A673 (cell line): ENCODE measurements at regions not wholly inside any gene's neighbourhood (a gene's known extent, or its start where the extent isn't known, plus 50 kb on each side); places are given as distances from the start of the nearest gene placed in this dataset.
A peak's percentile ranks its signal among the peaks of the same experiment; 100 is the strongest.

Experiments used
- BruUV-seq: library from RNA; stranded (reverse); fragments of 400-500 nt; replicated peaks from 2 replicates; lab custom pipeline; 2021; lab: Mats Ljungman, UMichigan
- CTCF ChIA-PET: fragments of 300-600 bp; sonication (Branson Sonifier 250); formaldehyde crosslinking; loops from one replicate; lab custom pipeline; 2022; ENCODE audit warnings: antibody characterized with exemption; lab: Charles Lee
- POLR2A ChIA-PET: fragments of 300-600 bp; sonication (Branson Sonifier 250); formaldehyde crosslinking; loops from one replicate; lab custom pipeline; 2022; ENCODE audit warnings: antibody characterized with exemption; ENCODE audit not compliant: low non-redundant PET; lab: Charles Lee
- DNase-seq: peaks from one replicate; pipeline ENCODE4 v3.0.0-alpha.2; 2015; ENCODE audit warnings: low spot score
- H3K27ac ChIP-seq: fragments of 200-600 bp; sonication (generic); 2 replicates; pipeline ENCODE4 v1.5.1; 2016; ENCODE audit warnings: mixed run types, low read depth, mild to moderate bottlenecking, mixed read lengths, antibody characterized with exemption, low read length; ENCODE audit not compliant: poor library complexity, severe bottlenecking
- H3K27me3 ChIP-seq: fragments of 200-600 bp; sonication (generic); replicated peaks from 2 replicates; pipeline ENCODE4 v1.6.1; 2017; ENCODE audit warnings: mixed run types, low read depth, mild to moderate bottlenecking, mixed read lengths, antibody characterized with exemption, low read length; ENCODE audit not compliant: insufficient read depth, poor library complexity
- H3K36me3 ChIP-seq: fragments of 200-600 bp; sonication (generic); 2 replicates; pipeline ENCODE4 v1.6.1; 2016; ENCODE audit warnings: mixed run types, mild to moderate bottlenecking, mixed read lengths, antibody characterized with exemption, low read length; ENCODE audit not compliant: insufficient read depth, poor library complexity, severe bottlenecking
- H3K4me1 ChIP-seq: fragments of 200-600 bp; sonication (generic); 2 replicates; pipeline ENCODE4 v1.6.1; 2017; ENCODE audit warnings: mixed run types, mild to moderate bottlenecking, mixed read lengths, antibody characterized with exemption, low read length; ENCODE audit not compliant: insufficient read depth, poor library complexity, severe bottlenecking
- H3K4me3 ChIP-seq: fragments of 200-600 bp; sonication (generic); 2 replicates; pipeline ENCODE4 v1.5.1; 2016; ENCODE audit warnings: low read depth, mixed run types, mild to moderate bottlenecking, mixed read lengths, low read length; ENCODE audit not compliant: poor library complexity, severe bottlenecking
- H3K9me3 ChIP-seq: fragments of 200-600 bp; sonication (generic); 2 replicates; pipeline ENCODE4 v1.6.1; 2016; ENCODE audit warnings: mixed run types, low read depth, mild to moderate bottlenecking, mixed read lengths, antibody characterized with exemption, low read length; ENCODE audit not compliant: poor library complexity, severe bottlenecking
- CTCF ChIP-seq: fragments of 300-800, 200-600 bp; sonication (generic); conservative IDR thresholded peaks from 2 replicates; pipeline ENCODE4 v1.5.1; 2017; ENCODE audit warnings: low read depth, mild to moderate bottlenecking, antibody characterized with exemption, low read length, moderate library complexity, mixed read lengths
- EZH2 ChIP-seq: fragments of 200-600 bp; sonication (generic); IDR thresholded peaks from 2 replicates; pipeline ENCODE4 v1.6.1; 2017; ENCODE audit warnings: borderline replicate concordance, low read depth, mild to moderate bottlenecking, mixed read lengths, antibody characterized with exemption, low read length; ENCODE audit not compliant: poor library complexity, severe bottlenecking
- intact Hi-C: fragments of 100-400 bp; cut with micrococcal nuclease; formaldehyde crosslinking; loops from one replicate; pipeline ENCODE4 v1.10.0; 2022; ENCODE audit not compliant: unreplicated experiment

GRCh38 chrX:5632061-5632614 lies 596.5 kb downstream of the NLGN4X start:
- BruUV-seq, result no TSS peak
- Histone ChIP-seq H3K27me3 (no peaks in the 10 kb centered on the region), H3K4me3 (no peak overlapping the region), H3K27ac (no peak overlapping the region), H3K36me3 (no peaks in the 10 kb centered on the region), H3K9me3 (no peaks in the 10 kb centered on the region), H3K4me1 (no peaks in the 10 kb centered on the region)
- DNase-seq, result no peak
- POLR2A ChIA-PET, result no interaction called here
- no peak for TF ChIP-seq EZH2
- no peak for TF ChIP-seq CTCF
- intact Hi-C loops, result no loop called here
- CTCF ChIA-PET, result no interaction called here

- TF ChIP-seq CTCF (no peak), EZH2 (no peak)
- Histone ChIP-seq H3K27ac (no peak overlapping the region), H3K36me3 (no peaks in the 10 kb centered on the region), H3K27me3 (no peaks in the 10 kb centered on the region), H3K4me3 (no peak overlapping the region), H3K9me3 (peaks cover 5% of the 10 kb centered on the region), H3K4me1 (no peaks in the 10 kb centered on the region)
- POLR2A ChIA-PET, result no interaction called here
- BruUV-seq, result no TSS peak
- intact Hi-C loops, result no loop called here
- no peak for DNase-seq
- CTCF ChIA-PET, result no interaction called here
These were observed 611.0 kb downstream of the NLGN4X start for GRCh38 chrX:5617666-5618065.

GRCh38 chrX:5595570-5595969 lies 633.1 kb downstream of the NLGN4X start:
- no peak for TF ChIP-seq CTCF
- no peak for TF ChIP-seq EZH2
- DNase-seq, result peak; percentile 75
- POLR2A ChIA-PET, result no interaction called here

More at GRCh38 chrX:5595570-5595969, 633.1 kb downstream of the NLGN4X start:
- Histone ChIP-seq H3K9me3 (peaks cover 9% of the 10 kb centered on the region), H3K4me3 (no peak overlapping the region), H3K36me3 (no peaks in the 10 kb centered on the region), H3K27me3 (no peaks in the 10 kb centered on the region), H3K27ac (peak overlapping the region; percentile 21), H3K4me1 (peaks cover 8% of the 10 kb centered on the region)
- CTCF ChIA-PET, result no interaction called here
- no TSS peak for BruUV-seq
- intact Hi-C loops, result loop anchor here (5.0 kb wide), 1 partner anchor 152 kb away; no protein-coding TSS in a partner anchor
